Naive thymus-derived CD4-positive, alpha-beta T cell (primary cell): ENCODE measurements at regions not wholly inside any gene's neighbourhood (a gene's known extent, or its start where the extent isn't known, plus 50 kb on each side); places are given as distances from the start of the nearest gene placed in this dataset.

Source experiments
- ATAC-seq: fragments of 150-1000 bp; cut with Tn5 transposase; 2 replicates; pipeline ENCODE4 v1.10.0; 2021; ENCODE audit warnings: mild to moderate bottlenecking, moderate library complexity
- CTCF ChIA-PET: fragments of 350-600 bp; sonication (Branson Sonifier 250); formaldehyde crosslinking; loops from one replicate; lab custom pipeline; 2021; ENCODE audit warnings: antibody characterized with exemption; lab: Charles Lee
- POLR2A ChIA-PET: fragments of 350-600 bp; sonication (Branson Sonifier 250); formaldehyde crosslinking; loops from one replicate; lab custom pipeline; 2021; ENCODE audit warnings: antibody characterized with exemption, inconsistent platforms; lab: Charles Lee
- DNase-seq, 9 donors: peaks; one replicate each; pipeline versions ENCODE4 v3.0.0 to v3.0.0-alpha.2; 2020 to 2022; ENCODE audit warnings: mixed read lengths in 1 of 9
- H3K27ac ChIP-seq: one replicate; pipeline ENCODE4 v1.7.0; 2013; ENCODE audit warnings: mild to moderate bottlenecking, low read depth, low read length, moderate library complexity
- H3K27me3 ChIP-seq, 2 donors: one replicate each; pipeline ENCODE4 v1.7.0; 2013; ENCODE audit warnings: low read length in 2 of 2, mild to moderate bottlenecking in 2 of 2, moderate library complexity in 2 of 2; ENCODE audit not compliant: control insufficient read depth in 2 of 2, insufficient read depth in 2 of 2
- H3K36me3 ChIP-seq, 3 experiments: 1 replicate in 2 of 3; 2 replicates in 1 of 3; pipeline ENCODE4 v1.7.0; 2013; ENCODE audit warnings: low read length in 3 of 3, mild to moderate bottlenecking in 3 of 3, moderate library complexity in 1 of 3; ENCODE audit not compliant: insufficient read depth in 3 of 3, control insufficient read depth in 2 of 3
- H3K4me1 ChIP-seq, 2 donors: one replicate each; pipeline ENCODE4 v1.7.0; 2013; ENCODE audit warnings: low read length in 2 of 2, mild to moderate bottlenecking in 2 of 2, moderate library complexity in 1 of 2; ENCODE audit not compliant: control insufficient read depth in 2 of 2, insufficient read depth in 2 of 2
- H3K4me3 ChIP-seq: 2 replicates; pipeline ENCODE4 v1.7.0; 2013; ENCODE audit warnings: mild to moderate bottlenecking, low read length
- H3K9me3 ChIP-seq, 3 experiments: 1 replicate in 2 of 3; 2 replicates in 1 of 3; pipeline ENCODE4 v1.7.0; 2013; ENCODE audit warnings: low read length in 3 of 3; ENCODE audit not compliant: control insufficient read depth in 2 of 3
- H3K27ac Mint-ChIP-seq, 9 donors: one replicate each; pipeline ENCODE4 v1.8.0; 2020 to 2022; ENCODE audit warnings: mixed read lengths in 9 of 9, mild to moderate bottlenecking in 8 of 9, moderate library complexity in 5 of 9, inconsistent platforms in 2 of 9
- H3K27me3 Mint-ChIP-seq, 5 donors: one replicate each; pipeline ENCODE4 v1.8.0; 2021 to 2022; ENCODE audit warnings: mixed read lengths in 5 of 5, mild to moderate bottlenecking in 1 of 5
- H3K36me3 Mint-ChIP-seq, 5 donors: one replicate each; pipeline ENCODE4 v1.8.0; 2020 to 2022; ENCODE audit warnings: mixed read lengths in 5 of 5, mild to moderate bottlenecking in 3 of 5, inconsistent platforms in 1 of 5
- H3K4me1 Mint-ChIP-seq, 7 donors: one replicate each; pipeline ENCODE4 v1.8.0; 2020 to 2022; ENCODE audit warnings: mixed read lengths in 7 of 7, mild to moderate bottlenecking in 3 of 7, inconsistent platforms in 1 of 7
- H3K4me3 Mint-ChIP-seq, 10 donors: one replicate each; pipeline ENCODE4 v1.8.0; 2020 to 2022; ENCODE audit warnings: mild to moderate bottlenecking in 10 of 10, mixed read lengths in 10 of 10, moderate library complexity in 6 of 10, inconsistent platforms in 2 of 10
- H3K9me3 Mint-ChIP-seq, 11 donors: one replicate each; pipeline ENCODE4 v1.8.0; 2020 to 2022; ENCODE audit warnings: mixed read lengths in 11 of 11, mild to moderate bottlenecking in 4 of 11, inconsistent platforms in 1 of 11, moderate library complexity in 1 of 11
- intact Hi-C, 2 donors: fragments of 100-400 bp; cut with micrococcal nuclease; formaldehyde crosslinking; loops; one replicate each; pipeline ENCODE4 v1.15.1; 2023

DNA sequence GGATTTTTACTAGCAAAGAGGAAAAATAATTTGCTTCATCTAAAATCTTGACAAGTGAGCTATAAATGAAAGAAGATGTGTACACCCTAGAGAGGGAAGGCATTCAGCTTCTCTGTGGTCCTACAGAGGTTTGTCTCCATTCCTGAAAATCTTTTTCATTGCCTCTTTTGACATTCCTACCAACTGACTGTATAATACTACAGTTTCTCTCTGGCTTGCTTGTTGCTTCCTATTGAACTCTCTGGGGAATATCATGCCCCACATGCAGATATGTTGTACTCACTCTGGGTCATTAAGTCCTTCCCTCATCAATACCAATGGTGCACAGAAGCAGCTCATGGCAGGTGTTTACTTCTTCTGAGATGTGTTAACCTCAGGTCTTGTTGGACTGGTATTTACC lies 371.2 kb upstream of the PLXNA2 start:
- H3K27me3 ChIP-seq, result no peaks in the 10 kb centered on the region
- peaks cover under 1 to 28% (median 12%) of the 10 kb centered on the region in 11 donors for H3K9me3 Mint-ChIP-seq
- CTCF ChIA-PET, result no interaction called here

DNA sequence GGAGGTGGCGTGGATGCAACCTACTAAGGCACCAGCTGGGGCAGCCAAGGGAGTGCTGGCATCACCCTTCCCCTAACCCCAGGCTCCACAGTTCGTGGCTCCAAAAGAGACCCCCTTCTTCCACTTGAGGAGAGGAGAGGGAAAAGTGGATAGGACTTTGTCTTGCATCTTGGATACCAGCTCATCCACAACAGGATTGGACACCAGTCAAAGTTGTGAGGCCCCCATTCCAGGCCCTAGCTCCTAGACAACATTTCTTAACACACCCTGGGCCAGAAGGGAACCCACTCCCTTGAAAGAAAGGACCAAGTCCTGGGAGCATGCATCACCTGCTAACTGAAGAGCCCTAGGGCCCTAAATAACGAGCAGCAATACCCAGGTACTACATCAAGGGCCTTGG lies 372.6 kb upstream of the PLXNA2 start:
- peaks cover 0 to 8% (median 0%) of the 10 kb centered on the region in 5 donors for H3K36me3 Mint-ChIP-seq
- CTCF ChIA-PET, result no interaction called here
- no peak overlapping the region for H3K4me3 Mint-ChIP-seq
- Histone ChIP-seq H3K4me3 (no peak overlapping the region), H3K27ac (no peak overlapping the region), H3K4me1 (no peaks in the 10 kb centered on the region), H3K36me3 (no peaks in the 10 kb centered on the region), H3K27me3 (no peaks in the 10 kb centered on the region), H3K9me3 (peaks cover 0 to 4% (median 0%) of the 10 kb centered on the region in 3 experiments)
- H3K9me3 Mint-ChIP-seq, result peaks cover 2 to 36% (median 19%) of the 10 kb centered on the region in 11 donors
- H3K27ac Mint-ChIP-seq, result no peak overlapping the region
- POLR2A ChIA-PET, result no interaction called here
- ATAC-seq, result no peak
- no peaks in the 10 kb centered on the region for H3K4me1 Mint-ChIP-seq
- peaks cover 0 to 14% (median 6%) of the 10 kb centered on the region in 5 donors for H3K27me3 Mint-ChIP-seq
- DNase-seq, result no peak
- intact Hi-C loops, result no loop called here

More for the DNA sequence above, 371.2 kb upstream of the PLXNA2 start:
- no peak overlapping the region for H3K4me3 ChIP-seq
- H3K36me3 ChIP-seq, result no peaks in the 10 kb centered on the region
- H3K4me1 Mint-ChIP-seq, result no peaks in the 10 kb centered on the region
- DNase-seq, result no peak
- intact Hi-C loops, result no loop called here
- no peak overlapping the region for H3K4me3 Mint-ChIP-seq
- peaks cover 0 to 15% (median 6%) of the 10 kb centered on the region in 5 donors for H3K27me3 Mint-ChIP-seq
- H3K27ac Mint-ChIP-seq, result no peak overlapping the region
- H3K27ac ChIP-seq, result no peak overlapping the region
- H3K4me1 ChIP-seq, result no peaks in the 10 kb centered on the region
- peaks cover 0 to 8% (median 0%) of the 10 kb centered on the region in 5 donors for H3K36me3 Mint-ChIP-seq
- ATAC-seq, result no peak
- H3K9me3 ChIP-seq, result peaks cover 0 to 4% (median 0%) of the 10 kb centered on the region in 3 experiments
- POLR2A ChIA-PET, result no interaction called here

DNA sequence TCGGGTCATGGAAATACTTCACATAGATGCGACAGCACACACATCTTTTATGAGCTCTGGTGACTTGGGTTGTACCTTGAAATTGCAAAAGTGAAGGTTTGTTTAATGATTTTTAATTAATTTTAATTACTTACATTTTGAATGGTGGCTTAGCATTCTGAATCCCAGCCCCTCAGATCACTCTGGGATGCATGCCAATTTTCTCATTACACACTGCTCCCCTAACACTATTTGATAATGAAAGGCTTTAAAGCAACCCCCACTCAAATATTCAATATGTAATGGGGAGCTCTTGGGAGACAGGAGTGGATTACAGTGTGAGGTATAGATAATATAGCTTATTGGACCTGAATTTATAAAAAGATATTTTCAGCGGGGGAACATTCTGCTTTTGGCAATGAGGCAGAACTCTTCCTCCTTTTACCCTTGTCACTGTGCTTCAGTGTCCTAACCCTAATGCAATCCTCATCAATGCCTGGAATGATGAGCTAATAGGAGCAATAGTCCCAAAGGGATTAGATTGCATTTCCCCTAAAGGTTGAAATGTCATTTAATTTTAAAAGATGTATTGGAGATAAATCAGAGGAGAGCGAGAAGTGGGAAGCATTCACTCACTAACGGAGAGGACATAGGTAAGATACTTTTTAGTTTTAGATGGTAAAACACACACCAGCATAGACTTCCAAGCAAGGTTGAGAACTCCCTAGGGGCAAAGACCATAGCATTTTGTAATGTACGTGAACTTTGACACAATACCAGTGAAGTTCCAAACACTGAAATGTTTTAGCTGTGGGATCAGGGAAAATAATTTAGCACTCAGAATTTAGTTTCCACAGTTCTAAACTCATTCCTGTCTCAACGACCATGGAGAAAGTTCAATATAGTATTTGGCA lies 384.1 kb upstream of the PLXNA2 start:
- H3K27me3 ChIP-seq, result no peaks in the 10 kb centered on the region
- no peak overlapping the region for H3K27ac ChIP-seq
- Mint-ChIP-seq H3K36me3 (no peaks in the 10 kb centered on the region), H3K27me3 (peaks cover 0 to 10% (median 0%) of the 10 kb centered on the region in 5 donors), H3K4me3 (no peak overlapping the region), H3K9me3 (peaks cover 0 to 7% (median 0%) of the 10 kb centered on the region in 11 donors), H3K4me1 (no peaks in the 10 kb centered on the region), H3K27ac (no peak overlapping the region)
- DNase-seq, result no peak
- intact Hi-C loops, result no loop called here
- CTCF ChIA-PET, result no interaction called here
- no peak for ATAC-seq
- H3K4me1 ChIP-seq, result no peaks in the 10 kb centered on the region
- H3K4me3 ChIP-seq, result no peak overlapping the region
- H3K9me3 ChIP-seq, result no peaks in the 10 kb centered on the region
- H3K36me3 ChIP-seq, result no peaks in the 10 kb centered on the region
- POLR2A ChIA-PET, result no interaction called here

DNA sequence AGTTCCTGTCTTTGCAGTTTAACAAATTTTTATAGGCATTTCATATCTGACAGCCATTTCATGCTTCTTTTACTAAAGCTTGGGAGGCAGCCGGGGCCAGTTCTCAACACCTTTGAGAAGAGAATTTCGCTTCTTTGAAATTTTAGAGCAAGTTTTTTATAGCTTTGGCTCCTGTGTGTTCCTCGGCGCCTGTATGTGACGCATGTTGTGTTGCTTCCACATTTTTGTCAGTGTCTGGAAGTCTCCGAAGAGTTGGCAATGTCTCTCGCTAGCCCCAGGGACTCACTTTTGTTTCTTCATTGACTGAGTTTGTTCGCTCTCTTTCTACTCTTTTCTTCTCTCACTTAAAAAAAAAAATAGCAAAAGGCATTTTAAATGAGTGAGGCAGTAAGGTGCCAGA lies 386.9 kb upstream of the PLXNA2 start:
- Histone ChIP-seq H3K4me3 (no peak overlapping the region), H3K27me3 (no peaks in the 10 kb centered on the region), H3K4me1 (no peaks in the 10 kb centered on the region), H3K9me3 (no peaks in the 10 kb centered on the region), H3K27ac (no peak overlapping the region), H3K36me3 (no peaks in the 10 kb centered on the region)
- DNase-seq (no peak), ATAC-seq (no peak)
- intact Hi-C loops, result loop anchor here in 1 of 2 donors (5.0 kb wide), 1 partner anchor 811 kb away; no protein-coding TSS in a partner anchor
- ChIA-PET POLR2A (no interaction called here), CTCF (no interaction called here)
- Mint-ChIP-seq H3K9me3 (peaks cover 0 to 2% (median 0%) of the 10 kb centered on the region in 11 donors), H3K36me3 (no peaks in the 10 kb centered on the region), H3K27ac (no peak overlapping the region), H3K4me1 (no peaks in the 10 kb centered on the region), H3K4me3 (no peak overlapping the region), H3K27me3 (peaks cover 0 to 12% (median 0%) of the 10 kb centered on the region in 5 donors)

DNA sequence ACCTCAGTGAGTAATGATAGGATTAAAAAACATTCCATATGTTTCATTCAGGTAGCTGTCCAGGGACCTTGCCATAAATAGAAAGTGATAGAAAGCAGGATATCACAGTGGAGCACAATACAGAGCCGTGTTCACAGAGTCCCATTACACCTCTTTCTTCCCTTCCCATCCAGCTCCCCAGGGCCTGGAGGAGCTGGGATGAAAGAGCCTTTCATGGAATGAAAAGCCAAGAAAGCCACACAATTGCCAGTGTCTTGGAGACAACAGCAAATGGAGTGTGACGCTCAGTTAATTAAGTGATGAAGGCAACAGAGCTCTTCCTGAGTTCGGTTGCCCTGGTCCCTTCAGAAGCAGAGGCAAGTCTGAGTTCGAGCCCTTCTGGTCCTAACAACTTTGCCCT lies 387.3 kb upstream of the PLXNA2 start:
- no peak overlapping the region for H3K4me3 ChIP-seq
- ATAC-seq (no peak), DNase-seq (no peak)
- no peaks in the 10 kb centered on the region for H3K4me1 ChIP-seq
- Mint-ChIP-seq H3K4me3 (no peak overlapping the region), H3K4me1 (no peaks in the 10 kb centered on the region), H3K27ac (no peak overlapping the region), H3K36me3 (no peaks in the 10 kb centered on the region), H3K27me3 (peaks cover 0 to 12% (median 0%) of the 10 kb centered on the region in 5 donors), H3K9me3 (peaks cover 0 to 2% (median 0%) of the 10 kb centered on the region in 11 donors)
- H3K36me3 ChIP-seq, result no peaks in the 10 kb centered on the region
- no peaks in the 10 kb centered on the region for H3K9me3 ChIP-seq
- POLR2A ChIA-PET, result no interaction called here
- CTCF ChIA-PET, result interaction anchor here (0.6 kb wide), 1 partner anchor 27 kb away, joined by 3 read pairs; no protein-coding TSS in a partner anchor
- intact Hi-C loops, result loop anchor here in 1 of 2 donors (5.0 kb wide), 1 partner anchor 811 kb away; no protein-coding TSS in a partner anchor
- no peaks in the 10 kb centered on the region for H3K27me3 ChIP-seq
- H3K27ac ChIP-seq, result no peak overlapping the region

DNA sequence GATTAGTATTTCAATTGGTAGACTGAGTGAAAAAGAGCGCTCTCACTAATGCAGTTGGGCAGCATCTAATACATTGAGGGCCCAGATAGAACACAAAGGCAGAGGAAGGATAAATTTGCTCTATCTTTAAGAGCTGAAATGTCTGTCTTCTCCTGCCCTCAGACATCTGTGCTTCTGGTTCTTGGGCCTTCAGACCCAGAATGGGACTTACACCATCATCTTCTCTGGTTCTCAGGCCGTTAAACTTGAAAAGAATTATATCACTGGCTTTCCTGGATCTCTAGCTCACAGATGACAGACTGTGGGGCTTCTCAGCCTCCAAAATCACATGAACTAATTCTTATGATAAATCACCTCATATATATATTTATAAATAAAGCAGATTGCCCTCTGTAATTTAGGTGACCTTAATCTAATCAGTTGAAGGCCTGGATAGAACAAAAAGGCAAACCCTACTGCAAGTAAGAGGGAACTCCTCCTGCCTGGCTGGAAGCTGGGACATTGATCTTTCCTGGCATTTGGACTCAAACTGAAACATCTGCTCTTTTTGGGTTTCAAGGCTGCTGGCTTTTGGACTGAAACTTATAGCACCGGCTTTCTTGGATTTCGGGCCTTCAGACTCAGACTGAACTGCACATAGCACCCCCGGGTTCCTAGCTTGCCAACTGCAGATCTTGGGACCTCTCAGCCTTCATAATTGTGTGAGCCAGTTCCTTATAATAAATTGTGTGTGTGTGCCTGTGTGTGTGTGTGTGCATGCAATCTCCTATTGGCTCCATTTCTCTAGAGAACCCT lies 390.4 kb upstream of the PLXNA2 start:
- Mint-ChIP-seq H3K4me1 (no peaks in the 10 kb centered on the region), H3K27me3 (peaks cover 0 to 7% (median 6%) of the 10 kb centered on the region in 5 donors), H3K36me3 (no peaks in the 10 kb centered on the region), H3K4me3 (no peak overlapping the region), H3K9me3 (no peaks in the 10 kb centered on the region), H3K27ac (no peak overlapping the region)
- intact Hi-C loops, result loop anchor here in 1 of 2 donors (5.0 kb wide), 1 partner anchor 808 kb away; no protein-coding TSS in a partner anchor
- Histone ChIP-seq H3K36me3 (no peaks in the 10 kb centered on the region), H3K27me3 (no peaks in the 10 kb centered on the region), H3K4me3 (no peak overlapping the region), H3K9me3 (no peaks in the 10 kb centered on the region), H3K4me1 (no peaks in the 10 kb centered on the region), H3K27ac (no peak overlapping the region)
- ATAC-seq (no peak), DNase-seq (no peak)
- POLR2A ChIA-PET, result no interaction called here
- CTCF ChIA-PET, result no interaction called here
